ENCODE measurements at regions not wholly inside any gene's neighbourhood (a gene's known extent, or its start where the extent isn't known, plus 50 kb on each side); places are given as distances from the start of the nearest gene placed in this dataset.
"Not testable (repeated sequence)": the region's sequence is repeated elsewhere in the genome, so short reads cannot be mapped to it uniquely, and the experiment has no call there.

GRCh38 chr7:39791911-39792310 lies 158.1 kb upstream of the CDK13 start:
- not testable (repeated sequence) for TF ChIP-seq CTCF (IDR thresholded peaks at IDR 0.05; ENCODE audit: low read depth, low read length); EZH2phosphoT487 (IDR thresholded peaks at IDR 0.05; ENCODE audit: low read depth)

All from OCI-LY3 (cell line).